Stimulated activated CD4-positive, alpha-beta T cell treated with anti-CD3 and anti-CD28 coated beads, Interleukin-4, amount 100 ng/mL, for 4 hours (primary cell): ENCODE measurements at regions not wholly inside any gene's neighbourhood (a gene's known extent, or its start where the extent isn't known, plus 50 kb on each side); places are given as distances from the start of the nearest gene placed in this dataset.
"Not testable (repeated sequence)": the region's sequence is repeated elsewhere in the genome, so short reads cannot be mapped to it uniquely, and the experiment has no call there.

Experiments
- DNase-seq, 2 experiments: peaks; one replicate each; pipeline ENCODE4 v3.0.0-alpha.2; 2020

GRCh38 chr9:94191706-94192105 lies 67.4 kb upstream of the ZNF169 start:
- not testable (repeated sequence) for DNase-seq

DNA sequence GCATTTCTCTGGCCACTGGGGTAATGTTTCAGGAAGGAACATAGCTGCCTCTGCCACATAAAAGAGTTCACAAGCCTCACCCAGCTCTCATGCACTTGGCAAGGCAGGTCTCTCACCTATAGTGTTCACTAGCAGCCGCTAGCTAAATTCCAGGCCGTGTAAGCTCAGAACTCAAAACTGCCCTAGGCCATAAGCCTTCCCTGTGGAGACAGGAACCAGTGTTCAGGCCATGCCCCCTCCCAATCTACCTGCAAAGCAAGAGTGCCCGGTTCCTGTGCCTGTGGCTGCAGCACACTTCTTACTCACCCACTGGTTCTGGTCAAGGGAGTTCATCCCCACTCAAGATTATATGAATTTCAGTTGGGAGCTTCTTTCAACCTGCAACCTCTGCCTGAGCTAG lies 60.7 kb upstream of the ZNF169 start:
- no peak for DNase-seq

DNA sequence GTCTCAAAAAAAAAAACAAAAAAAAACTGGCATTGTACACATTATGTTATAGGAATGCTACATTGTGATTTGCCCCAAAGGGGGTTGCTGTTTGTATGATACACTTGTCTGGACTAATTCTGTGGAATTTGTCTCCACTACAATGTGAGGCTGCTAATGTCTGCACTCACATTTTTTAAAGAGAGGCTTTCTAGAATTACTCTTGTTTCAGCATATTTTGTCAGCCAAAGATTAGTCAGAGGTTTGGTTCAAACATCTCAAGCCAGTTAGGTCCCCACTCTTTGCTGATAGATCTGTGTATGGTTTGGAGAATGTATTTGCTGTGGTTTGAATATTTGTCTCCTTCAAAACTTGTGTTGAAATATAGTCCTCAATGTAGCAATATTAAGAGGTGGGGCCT lies 59.3 kb upstream of the ZNF169 start:
- no peak for DNase-seq

DNA sequence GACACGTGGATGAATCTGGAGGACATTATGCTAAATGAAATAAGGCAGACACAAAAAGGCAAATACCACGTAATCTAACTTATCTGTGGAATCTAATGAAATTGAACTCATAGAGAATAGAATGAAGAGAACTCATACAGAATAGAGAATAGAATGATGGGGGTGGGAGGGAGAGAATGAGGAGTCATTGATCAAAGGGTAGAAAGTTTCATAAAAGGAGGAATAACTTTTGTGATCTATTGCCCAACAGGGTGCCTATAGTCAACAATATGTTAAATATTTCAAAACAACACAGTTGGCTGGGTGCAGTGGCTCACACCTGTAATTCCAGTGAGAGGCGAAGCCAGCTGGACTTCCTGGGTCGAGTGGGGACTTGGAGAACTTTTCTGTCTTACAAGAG lies 54.9 kb upstream of the ZNF169 start:
- no peak for DNase-seq

GRCh38 chr9:94207781-94208180 lies 51.3 kb upstream of the ZNF169 start:
- DNase-seq, result no peak
